NCI-H82 (cell line): ENCODE measurements at regions not wholly inside any gene's neighbourhood (a gene's known extent, or its start where the extent isn't known, plus 50 kb on each side); places are given as distances from the start of the nearest gene placed in this dataset.
"Not testable (repeated sequence)": the region's sequence is repeated elsewhere in the genome, so short reads cannot be mapped to it uniquely, and the experiment has no call there.

Experiments
- DNase-seq: peaks from one replicate; lab custom pipeline; 2025; lab: John Stamatoyannopoulos, UW

DNA sequence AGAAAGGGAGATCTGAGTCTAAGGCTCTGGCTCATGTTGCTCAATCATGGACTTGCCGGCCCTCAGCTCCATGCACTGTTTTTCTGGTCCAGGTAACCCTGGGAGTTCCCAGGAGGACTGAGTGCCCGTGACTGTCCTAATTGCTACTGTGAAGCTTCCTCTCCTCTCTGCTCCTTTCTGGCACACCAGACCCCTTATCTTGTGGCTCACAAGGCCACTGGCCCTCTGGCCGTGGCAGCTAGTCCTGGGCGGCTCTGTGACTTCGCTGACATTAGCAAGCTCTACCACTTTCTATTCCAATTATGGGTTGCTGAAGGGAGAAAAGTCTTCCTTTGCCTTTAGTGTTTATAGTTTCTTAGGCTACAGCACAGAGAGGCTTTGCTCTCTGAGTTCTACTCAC is 380.2 kb downstream of the RWDD3 start:
- no peak for DNase-seq

DNA sequence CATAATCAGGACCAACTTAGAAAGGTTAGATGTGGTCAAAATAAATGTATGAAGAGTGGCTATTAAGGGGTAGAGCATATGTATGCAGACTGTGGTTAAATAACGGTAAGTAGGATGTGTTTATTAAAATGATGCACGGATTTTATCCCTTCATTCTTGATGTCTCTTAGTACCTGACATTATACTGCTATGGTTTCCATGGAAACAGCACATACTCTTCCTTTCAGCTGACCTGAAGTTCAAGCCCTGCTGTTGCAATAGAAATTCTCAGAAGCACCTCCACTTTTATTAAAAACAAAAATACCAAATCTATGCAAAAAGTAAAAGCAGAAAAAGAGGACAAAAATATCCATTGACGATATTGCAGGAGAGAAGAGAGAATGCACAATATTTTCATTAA is 381.4 kb downstream of the RWDD3 start:
- no peak for DNase-seq

DNA sequence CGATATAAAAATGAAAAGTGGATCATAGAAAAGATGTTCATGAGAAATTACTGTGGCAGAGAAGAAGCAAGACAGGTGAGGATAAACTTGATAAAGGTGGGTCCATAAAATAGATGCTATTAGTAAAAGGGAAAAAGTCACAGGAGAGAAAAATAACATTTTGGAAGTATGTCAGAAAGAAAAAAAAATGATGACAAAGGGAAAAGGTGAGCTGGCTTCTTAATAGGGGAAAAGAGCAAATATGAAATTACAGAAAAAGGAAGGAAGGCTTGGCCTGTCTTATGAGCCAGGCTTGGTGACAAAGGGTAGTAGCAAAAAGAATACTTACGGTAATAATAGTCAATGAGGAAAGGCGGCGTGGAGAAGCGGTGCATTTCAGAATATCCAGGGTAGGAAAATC is 386.1 kb downstream of the RWDD3 start:
- no peak for DNase-seq

DNA sequence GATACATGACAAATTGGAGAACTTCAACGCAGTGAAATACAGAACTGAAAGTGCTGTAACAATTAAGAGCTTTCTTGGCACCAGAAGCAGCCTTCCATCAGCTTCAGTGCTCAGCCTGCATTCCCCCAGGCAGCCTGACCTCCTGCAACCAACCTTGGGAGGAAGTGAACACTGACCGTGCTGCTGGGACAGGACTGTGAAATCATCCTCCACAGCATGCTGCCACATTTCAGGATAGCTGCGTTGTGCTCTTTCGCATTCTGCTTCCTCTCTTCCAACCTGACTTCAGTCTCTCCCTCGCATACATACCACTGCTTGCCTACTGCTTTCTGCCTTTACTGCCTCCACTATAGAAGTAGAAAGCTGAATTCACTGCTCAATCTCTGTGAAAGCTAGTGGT is 388.6 kb downstream of the RWDD3 start:
- DNase-seq: no peak

DNA sequence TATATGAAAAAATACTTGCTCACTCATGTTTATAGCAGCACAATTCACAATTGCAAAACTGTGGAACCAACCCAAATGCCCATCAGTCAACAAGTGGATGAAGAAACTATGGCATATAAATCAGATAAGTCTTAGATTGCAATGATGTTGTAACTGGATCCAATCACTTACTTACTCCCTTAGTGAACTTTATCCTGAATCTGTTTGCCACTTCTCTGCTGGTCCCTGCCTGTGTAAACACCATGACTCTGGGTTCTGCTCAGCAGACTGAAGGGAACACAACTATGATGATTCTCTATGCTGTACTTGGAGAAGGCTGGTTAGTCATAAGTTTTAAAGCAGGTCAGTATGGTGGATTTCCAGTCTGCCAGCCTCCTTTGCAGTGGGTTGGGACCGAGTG is 391.2 kb downstream of the RWDD3 start:
- no peak for DNase-seq

DNA sequence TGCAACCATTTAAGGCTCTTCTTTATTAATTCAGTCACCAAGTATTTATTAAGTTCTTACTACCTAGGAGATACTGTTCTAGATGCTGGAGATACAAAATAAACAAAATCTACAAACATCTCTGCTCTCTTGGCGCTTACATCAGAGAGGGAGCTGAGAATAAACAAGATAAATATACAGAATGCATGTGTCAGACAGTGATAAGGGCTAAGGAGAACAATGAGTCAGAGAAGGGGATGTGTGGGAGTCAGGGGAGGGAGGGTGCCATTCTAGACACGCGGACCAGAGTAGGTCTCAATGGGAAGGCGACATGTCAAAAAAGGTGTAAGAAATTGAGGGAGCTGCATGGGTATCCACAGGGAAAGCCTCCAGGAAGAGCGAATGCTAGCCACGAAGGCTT is 393.2 kb downstream of the RWDD3 start:
- DNase-seq: no peak

DNA sequence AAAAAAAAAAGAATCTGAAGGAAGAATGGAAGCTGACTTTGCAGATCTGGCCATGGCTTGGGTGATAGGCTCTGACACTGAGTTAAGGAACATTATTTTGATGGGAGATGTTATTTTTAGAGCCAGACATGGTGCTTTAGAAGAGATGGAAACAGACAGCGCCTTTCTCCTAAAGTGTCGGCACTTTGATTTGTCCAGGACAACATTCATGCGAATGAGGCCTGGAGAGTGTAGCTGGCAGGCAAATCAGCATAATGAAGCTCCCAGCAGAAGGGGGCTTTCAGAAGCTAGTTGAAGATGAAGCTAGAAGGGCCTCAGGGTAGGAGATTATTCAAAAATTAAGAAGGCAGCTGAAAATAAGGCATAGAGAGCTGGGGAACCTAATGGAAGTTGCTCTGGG is 397.7 kb downstream of the RWDD3 start:
- DNase-seq: no peak

DNA sequence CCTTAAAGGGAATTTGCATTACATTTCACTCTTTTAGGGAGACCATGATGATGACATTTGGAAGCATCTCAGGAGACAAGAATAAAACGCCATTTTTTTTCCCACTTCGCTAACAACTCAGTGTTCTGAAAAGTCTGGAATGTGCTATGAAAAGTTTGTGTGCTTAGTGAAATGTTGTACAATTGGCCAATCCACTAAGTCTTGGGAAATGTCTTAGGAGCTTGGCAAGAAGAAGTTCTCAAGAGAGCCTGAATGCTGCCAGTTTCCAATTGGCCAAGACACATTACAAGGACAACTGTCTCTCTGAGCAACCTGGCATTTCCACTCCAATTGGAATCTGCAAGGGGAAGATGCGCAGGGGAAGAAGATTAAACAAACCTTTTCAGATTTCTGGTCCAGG is 401.8 kb downstream of the RWDD3 start:
- no peak for DNase-seq

DNA sequence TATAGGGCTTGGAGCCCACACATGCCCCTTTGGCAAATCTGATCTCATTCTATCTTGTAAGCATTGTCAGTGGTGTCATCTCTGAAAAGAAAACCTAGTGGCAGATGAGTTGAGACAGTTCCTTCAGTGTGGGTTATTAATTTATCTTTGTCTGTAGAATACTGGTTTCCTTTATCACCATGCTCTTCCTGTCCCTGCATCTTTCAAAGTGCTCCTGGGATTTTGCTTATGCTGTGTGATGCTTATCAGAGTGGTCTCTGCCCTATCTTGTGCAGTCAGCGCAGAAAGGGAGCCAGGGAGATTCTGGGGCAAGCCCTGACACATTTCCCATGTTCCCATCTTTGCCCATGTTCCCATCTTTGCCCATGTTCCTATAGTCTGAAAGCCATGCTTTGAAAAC is 402.9 kb downstream of the RWDD3 start:
- DNase-seq: no peak

DNA sequence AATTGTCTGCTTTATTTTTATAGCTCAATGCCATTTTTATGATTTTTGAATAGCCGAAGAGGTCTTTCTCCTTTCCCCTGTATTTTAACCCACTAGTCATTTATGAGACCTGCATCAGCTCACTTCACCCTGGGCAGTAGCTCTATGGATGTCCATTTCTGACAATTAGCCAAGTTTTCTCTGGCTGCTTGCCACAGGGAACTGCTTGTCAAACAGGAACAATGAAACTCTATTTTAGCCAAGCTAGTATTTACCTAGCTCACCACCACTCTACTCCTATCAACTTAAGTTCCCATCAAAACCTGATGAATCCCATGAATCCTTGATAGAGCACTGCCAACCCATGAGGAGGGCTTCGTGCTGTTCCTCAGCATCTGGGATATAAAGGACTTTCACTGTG is 406.7 kb downstream of the RWDD3 start:
- no peak for DNase-seq

DNA sequence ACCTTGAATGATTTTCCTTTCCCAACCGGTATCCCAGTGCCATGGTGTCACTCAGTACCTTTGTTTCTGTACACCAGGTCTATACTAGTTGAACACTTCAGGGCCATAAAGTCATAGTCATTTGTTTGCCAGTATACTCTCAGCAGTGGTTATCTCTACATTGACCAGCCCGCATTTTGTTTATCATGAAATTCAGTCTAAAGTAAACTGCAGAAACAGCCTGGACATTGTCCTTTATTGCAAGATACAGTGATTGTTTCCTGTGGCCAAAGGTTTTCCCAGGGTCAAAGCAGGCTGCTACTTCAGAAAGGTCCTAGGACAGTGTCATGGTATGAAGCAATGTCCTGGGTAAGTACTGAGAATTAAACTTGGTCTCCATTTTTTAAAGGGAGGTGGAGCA is 407.4 kb downstream of the RWDD3 start:
- DNase-seq: no peak

DNA sequence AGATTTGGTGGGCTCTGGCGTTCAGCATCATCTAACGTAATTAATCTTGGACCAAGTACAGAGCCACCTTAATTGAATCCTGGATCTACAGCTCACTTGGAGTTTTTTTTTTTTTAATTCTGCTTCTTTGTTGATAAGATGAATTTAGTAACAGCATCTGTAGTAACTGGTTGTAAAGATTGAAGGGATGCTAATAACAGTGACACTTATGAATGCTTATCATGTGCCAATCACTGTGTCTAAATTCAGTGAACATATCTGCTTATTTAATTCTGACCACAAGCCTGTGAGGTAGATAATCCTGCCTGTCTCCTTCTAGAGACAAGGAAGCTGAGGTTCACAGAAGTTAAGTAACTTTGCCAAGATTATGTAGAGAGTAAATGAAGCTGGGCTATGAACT is 408.0 kb downstream of the RWDD3 start:
- no peak for DNase-seq

DNA sequence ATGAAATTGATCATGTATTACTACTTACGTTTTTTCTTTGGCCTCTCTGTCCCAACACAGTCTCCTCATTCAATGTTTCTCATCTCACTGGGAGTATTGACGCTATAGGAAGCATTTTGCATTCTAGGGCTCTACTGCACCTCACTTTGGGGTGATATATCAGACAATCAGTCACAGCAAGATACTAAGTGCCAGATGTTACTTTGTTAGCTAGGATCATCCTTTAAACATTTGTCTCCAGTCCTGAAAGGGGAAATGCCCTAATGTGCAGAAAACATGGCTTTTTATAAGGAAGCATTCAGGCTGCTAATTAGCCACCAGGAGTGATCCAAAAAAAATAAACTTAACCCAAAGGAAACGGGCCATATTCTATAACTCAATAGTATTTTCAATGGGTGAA is 409.1 kb downstream of the RWDD3 start:
- no peak for DNase-seq

DNA sequence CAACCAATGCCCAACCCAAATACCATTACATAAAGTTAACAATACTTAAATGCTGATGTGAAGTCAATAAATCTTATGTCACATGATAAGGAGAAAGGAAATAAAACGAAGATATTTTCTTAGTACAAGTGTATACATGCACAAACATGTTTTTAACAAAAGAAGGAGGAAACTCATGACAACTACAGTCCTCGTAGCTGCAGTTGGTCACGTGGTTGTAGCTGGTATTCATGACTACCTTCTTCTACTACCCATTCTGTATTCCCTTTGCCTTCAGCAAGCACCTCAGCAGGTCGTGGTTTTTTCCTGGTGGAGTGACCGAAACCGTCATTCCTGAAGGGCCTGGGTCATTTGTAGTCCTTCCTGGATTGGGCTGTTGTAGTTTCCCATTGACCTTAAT is 411.1 kb downstream of the RWDD3 start:
- not testable (repeated sequence) for DNase-seq

DNA sequence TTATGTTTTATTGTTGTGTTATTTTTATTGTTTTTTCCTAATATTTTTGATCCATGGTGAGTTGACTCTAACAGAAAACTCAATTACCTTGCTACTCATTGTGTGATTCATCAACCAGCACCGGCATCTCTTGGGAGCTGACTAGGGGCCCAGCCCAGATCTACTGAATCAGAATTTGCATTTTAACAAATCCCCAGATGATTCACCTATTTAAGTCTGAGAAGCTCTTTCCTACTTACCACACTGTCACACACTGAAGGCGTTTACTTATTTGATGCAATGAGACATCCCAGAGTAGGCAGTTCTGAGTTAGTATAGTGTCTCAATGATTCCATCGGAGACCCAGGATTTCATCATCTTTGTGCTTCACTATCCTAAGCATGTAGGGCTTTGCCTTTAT is 416.6 kb downstream of the RWDD3 start:
- no peak for DNase-seq

DNA sequence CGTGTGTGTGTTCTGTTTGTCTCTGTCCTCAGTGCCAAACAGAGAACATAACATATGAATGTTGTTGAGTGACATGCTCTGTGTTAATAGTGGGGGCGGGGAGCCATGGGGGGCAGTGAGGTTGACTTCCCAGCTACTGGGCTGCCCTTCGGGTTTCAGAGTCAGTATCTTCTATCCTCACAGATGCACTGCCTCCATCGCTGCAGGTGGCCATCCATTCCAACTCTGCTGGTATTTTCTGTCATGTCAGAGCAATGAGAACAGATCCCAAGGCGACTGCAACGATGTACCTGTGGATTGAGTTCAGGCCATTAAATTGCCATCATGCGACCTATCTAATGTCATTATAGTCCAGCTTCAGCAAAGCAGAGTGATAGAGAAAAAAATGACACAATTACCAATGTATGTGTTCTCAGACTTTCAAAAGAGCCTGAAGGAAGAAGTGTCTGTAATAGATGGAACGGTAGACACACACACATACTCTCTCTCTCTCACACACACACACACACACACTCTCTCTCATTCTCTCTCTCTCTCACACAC is 418.5 kb downstream of the RWDD3 start:
- DNase-seq: no peak

DNA sequence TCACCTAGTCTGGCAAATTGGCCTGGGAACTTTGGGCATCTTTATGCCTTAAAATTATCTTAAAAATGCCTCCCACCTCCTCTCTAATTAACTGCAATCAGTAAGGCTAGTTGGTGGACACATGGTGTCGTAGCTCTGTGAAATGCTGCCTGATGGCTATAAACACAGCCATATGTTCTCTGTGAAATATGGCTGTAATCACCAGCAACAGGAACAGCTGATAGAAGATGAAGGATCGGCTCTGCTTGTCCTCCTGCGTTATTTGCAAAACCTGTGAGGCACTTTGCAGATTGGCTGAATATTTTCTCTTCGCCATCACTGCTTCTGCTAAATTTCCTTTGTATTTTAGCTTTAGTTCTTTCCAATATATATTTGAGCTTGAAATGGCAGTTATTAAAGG is 419.6 kb downstream of the RWDD3 start:
- DNase-seq: peak; percentile 85

DNA sequence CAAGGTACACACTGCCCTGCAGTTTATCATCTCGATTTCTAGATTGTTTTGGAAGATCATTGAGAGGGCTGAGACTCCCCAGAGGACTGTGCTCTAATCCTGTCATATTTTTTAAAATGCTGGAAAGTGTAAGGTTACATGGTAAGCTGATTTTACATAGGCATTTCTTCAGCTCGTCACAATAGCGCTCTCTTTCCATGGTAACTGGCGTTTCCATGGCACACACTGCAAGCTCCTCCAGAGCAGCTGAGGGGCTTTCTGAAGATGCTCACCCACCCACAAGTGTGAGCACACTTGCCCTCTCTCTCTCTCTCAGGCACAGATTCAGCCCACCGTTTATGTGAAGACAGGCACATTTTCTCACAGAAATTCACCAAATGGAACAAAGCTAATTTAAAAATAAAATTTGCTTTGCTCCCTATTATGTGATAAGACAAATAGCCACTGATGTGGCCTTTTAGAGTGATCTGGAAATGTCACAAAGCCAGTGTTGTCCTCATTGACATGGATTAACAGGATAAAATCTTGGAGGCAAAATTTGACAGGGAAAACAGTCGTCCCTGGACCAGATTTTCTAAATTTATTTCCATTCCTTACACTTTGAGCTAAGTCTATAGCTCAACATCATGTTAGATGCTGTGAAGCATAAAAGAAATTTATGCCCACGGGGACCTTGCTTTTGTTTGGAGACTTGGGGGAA is 421.5 kb downstream of the RWDD3 start:
- peak; percentile 64 for DNase-seq

DNA sequence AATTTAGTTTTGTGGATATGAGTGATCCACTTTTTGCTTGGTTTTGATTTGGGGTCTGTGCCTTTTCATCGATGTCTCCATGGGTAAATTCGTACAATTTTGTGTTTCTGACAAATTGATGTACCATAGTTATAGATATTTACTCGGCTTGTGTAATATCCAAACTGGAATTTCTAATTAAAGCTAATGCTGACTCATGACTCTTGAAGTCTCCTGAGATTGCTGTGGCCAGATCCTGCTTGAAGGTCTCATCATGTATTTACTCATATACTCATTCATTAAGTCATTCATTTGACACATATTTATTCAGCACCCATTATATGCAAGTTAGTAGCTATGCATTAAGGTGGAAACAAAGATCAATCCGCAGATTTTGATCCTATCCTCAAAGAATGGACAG is 423.2 kb downstream of the RWDD3 start:
- DNase-seq: no peak

DNA sequence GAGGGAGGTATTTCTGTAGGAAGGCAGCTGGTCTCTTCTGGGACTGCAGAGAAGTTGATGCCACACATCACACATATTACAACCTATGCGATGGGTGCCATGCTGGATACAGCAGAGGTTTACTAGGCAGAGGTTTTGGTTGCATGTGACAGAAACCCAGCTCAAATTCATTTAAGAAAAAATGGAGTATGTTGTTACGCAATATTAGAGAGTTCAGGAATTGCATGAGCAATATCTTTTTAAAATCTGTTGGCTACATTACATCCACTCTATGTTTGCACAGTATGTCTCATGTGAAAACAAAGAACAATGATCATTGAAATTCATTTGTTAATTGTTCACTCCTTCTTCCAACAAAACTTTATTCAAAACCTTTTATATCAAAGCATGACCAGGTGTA is 425.2 kb downstream of the RWDD3 start:
- DNase-seq: no peak

DNA sequence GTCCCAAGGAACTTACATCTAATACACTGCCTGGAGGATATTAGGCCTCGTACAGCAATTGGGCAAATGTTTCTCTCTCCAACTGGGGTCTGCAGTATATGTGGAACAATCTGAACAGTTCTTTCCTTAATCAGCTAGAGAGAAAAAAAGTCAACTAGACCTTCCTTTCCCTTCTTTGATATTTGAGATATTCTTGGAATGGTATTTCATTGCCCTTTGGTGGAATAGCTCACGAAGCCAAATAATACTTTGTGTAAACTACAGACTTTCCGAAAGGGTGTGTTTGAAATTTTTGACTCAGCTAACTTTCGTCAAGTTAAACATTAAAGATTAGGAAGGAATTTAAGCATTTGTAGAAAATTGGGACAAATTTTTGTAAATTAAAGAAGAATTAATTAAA is 425.6 kb downstream of the RWDD3 start:
- DNase-seq: no peak

DNA sequence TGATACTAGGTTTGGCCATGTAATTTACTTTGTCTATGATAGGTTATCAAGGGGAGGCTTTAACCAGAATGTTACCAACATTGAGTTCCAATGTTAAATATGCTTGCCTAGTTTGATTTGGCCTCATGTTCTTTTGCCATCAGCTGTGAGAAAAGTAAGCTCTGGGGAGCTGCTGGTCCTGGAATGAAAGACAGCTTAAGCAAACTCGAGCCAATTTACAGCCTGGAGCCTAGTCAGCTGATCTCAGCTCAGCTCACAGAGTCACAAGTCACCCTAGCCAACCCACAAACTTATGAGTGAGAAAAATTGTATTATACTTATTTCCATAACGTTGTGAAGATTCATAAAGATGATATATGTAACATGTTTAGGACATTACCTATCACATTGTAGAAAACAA is 426.7 kb downstream of the RWDD3 start:
- DNase-seq: peak; percentile 15

DNA sequence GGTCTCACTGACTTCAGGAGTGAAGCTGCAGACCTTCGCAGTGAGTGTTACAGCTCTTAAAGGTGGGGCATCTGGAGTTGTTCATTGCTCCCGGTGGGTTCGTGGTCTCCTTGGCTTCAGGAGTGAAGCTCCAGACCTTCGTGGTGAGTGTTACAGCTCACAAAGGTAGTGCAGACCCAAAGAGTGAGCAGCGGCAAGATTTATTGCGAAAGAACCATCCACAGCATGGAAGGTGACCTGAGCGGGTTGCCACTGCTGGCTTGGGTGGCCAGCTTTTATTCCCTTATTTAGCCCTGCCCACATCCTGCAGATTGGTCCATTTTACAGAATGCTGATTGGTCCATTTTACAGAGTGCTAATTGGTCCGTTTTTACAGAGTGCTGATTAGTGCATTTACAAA is 429.5 kb downstream of the RWDD3 start:
- DNase-seq: not testable (repeated sequence)

DNA sequence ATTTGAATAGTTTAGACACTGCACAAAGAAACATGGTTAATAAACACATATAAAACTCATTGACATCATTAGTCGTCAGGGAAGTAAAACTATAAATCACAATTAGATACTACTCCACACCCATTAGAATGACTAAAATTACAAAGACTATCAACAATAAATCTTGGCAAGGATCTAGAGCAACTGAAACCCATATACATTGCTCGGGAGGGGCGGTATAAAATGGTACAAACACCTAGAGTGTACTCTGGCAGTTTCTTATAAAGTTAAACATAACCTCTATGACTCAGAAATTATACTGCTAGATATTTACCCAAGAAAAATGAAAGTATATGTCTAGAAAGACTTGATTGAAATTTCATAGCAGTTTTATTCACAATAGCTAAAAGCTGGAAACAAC is 434.2 kb downstream of the RWDD3 start:
- no peak for DNase-seq
